HepG2 (cell line): ENCODE measurements at regions not wholly inside any gene's neighbourhood (a gene's known extent, or its start where the extent isn't known, plus 50 kb on each side); places are given as distances from the start of the nearest gene placed in this dataset.

Experiments
- ATAC-seq: fragments of 200-7000 bp; cut with Tn5 transposase; 3 replicates; pipeline ENCODE4 v1.9.1; 2020; ENCODE audit warnings: mild to moderate bottlenecking, moderate library complexity
- BruUV-seq: library from RNA; stranded (reverse); fragments of 400-500 nt; replicated peaks from 2 replicates; lab custom pipeline; 2021; lab: Mats Ljungman, UMichigan
- CTCF ChIA-PET: fragments of 300-600 bp; formaldehyde crosslinking; extraction: SDS; loops from one replicate; lab custom pipeline; 2021; ENCODE audit warnings: low total read pairs, inconsistent platforms, low intra/inter-chr PET ratio; lab: Yijun Ruan, JAX
- POLR2A ChIA-PET: fragments of 350-600 bp; sonication (Branson Sonifier 250); formaldehyde crosslinking; loops from one replicate; lab custom pipeline; 2020; ENCODE audit warnings: antibody characterized with exemption, inconsistent platforms; lab: Yijun Ruan, JAX
- DNase-seq: peaks from one replicate; pipeline ENCODE4 v3.0.0-alpha.2; 2015; ENCODE audit warnings: low spot score
- FAIRE-seq: peaks from 3 replicates; lab custom pipeline; 2011; peaks lifted over from hg19 to GRCh38; lab: Jason Lieb, UNC
- H2AFZ ChIP-seq: one replicate; pipeline ENCODE4 v1.6.1; 2011; ENCODE audit warnings: low read length, inconsistent platforms
- H3K27ac ChIP-seq: fragments of 300-600 bp; 3 replicates; pipeline ENCODE4 v1.8.0; 2011; ENCODE audit warnings: mixed run types, mild to moderate bottlenecking, mixed read lengths, low read length, inconsistent platforms; ENCODE audit not compliant: insufficient read depth; ENCODE audit errors: extremely low read length
- H3K27me3 ChIP-seq, 2 experiments: fragments of 200-600 bp in 1 of 2; 2 replicates in 1 of 2; 3 replicates in 1 of 2; pipeline versions ENCODE4 v1.6.0 to v1.8.0; 2011; ENCODE audit warnings: low read length in 2 of 2, mild to moderate bottlenecking in 2 of 2, moderate library complexity in 2 of 2, inconsistent platforms in 1 of 2; ENCODE audit not compliant: insufficient read depth in 2 of 2, control insufficient read depth in 1 of 2
- H3K36me3 ChIP-seq, 2 experiments: fragments of 200-600 bp in 1 of 2; replicated peaks in 1 of 2; 2 replicates in 1 of 2; 3 replicates in 1 of 2; pipeline versions ENCODE4 v1.5.1 to v1.8.0; 2011; ENCODE audit warnings: low read length in 2 of 2, inconsistent platforms in 1 of 2; ENCODE audit not compliant: insufficient read depth in 2 of 2, control insufficient read depth in 1 of 2
- H3K4me1 ChIP-seq: 2 replicates; pipeline ENCODE4 v1.5.1; 2012; ENCODE audit warnings: low read length, inconsistent platforms; ENCODE audit not compliant: insufficient read depth
- H3K4me2 ChIP-seq: 2 replicates; pipeline ENCODE4 v1.6.0; 2011; ENCODE audit warnings: low read depth, low read length, inconsistent platforms
- H3K4me3 ChIP-seq, 3 experiments: fragments of 200-600 bp in 1 of 3; sonication (generic), shearing (Covaris generic) in 1 of 3; replicated peaks in 1 of 3; 2 replicates each; pipeline ENCODE4 v1.5.1; 2011 to 2016; ENCODE audit warnings: low read length in 3 of 3, inconsistent platforms in 2 of 3, low read depth in 2 of 3, mild to moderate bottlenecking in 2 of 3, control low read depth in 1 of 3, mixed read lengths in 1 of 3; ENCODE audit not compliant: insufficient read depth in 1 of 3
- H3K79me2 ChIP-seq: one replicate; pipeline ENCODE4 v1.6.1; 2011; ENCODE audit warnings: low read length, inconsistent platforms; ENCODE audit not compliant: insufficient read depth
- H3K9ac ChIP-seq: 2 replicates; pipeline ENCODE4 v1.6.0; 2011; ENCODE audit warnings: mild to moderate bottlenecking, low read depth, low read length, inconsistent platforms; ENCODE audit not compliant: insufficient read depth
- H3K9me3 ChIP-seq: 2 replicates; pipeline ENCODE4 v1.5.1; 2012; ENCODE audit warnings: mild to moderate bottlenecking, low read length
- H4K20me1 ChIP-seq: 2 replicates; pipeline ENCODE4 v1.6.0; 2011; ENCODE audit warnings: inconsistent platforms, mild to moderate bottlenecking, low read length, moderate library complexity; ENCODE audit not compliant: insufficient read depth
- AGO2 ChIP-seq: fragments of 200-400 bp; formaldehyde crosslinking; optimal IDR thresholded peaks from 2 replicates; pipeline ENCODE3; 2017; ENCODE audit warnings: mild to moderate bottlenecking, low read depth, low read length, moderate library complexity
- CCDC6 ChIP-seq: sonication (generic); formaldehyde crosslinking; IDR thresholded peaks from 2 replicates; pipeline ENCODE4 v1.8.1; 2022; ENCODE audit warnings: mild to moderate bottlenecking, missing genetic modification reagents, moderate library complexity
- GATAD1 ChIP-seq: IDR thresholded peaks from 2 replicates; pipeline ENCODE4 v1.6.1; 2016; ENCODE audit warnings: missing genetic modification reagents, missing compliant biosample characterization
- GLI4 ChIP-seq: sonication (generic); formaldehyde crosslinking; IDR thresholded peaks from 2 replicates; pipeline ENCODE4 v1.5.1; 2020; ENCODE audit warnings: missing genetic modification reagents, mild to moderate bottlenecking, moderate library complexity, borderline replicate concordance
- GPBP1L1 ChIP-seq: sonication (generic); formaldehyde crosslinking; IDR thresholded peaks from 2 replicates; pipeline ENCODE4 v1.5.0; 2020; ENCODE audit warnings: mild to moderate bottlenecking, missing genetic modification reagents
- IKZF5 ChIP-seq: IDR thresholded peaks from 2 replicates; pipeline ENCODE4 v1.6.1; 2018; ENCODE audit warnings: missing genetic modification reagents, mild to moderate bottlenecking, missing compliant biosample characterization
- MBNL3 ChIP-seq: fragments of 250-450 bp; sonication (Bioruptor Pico); conservative IDR thresholded peaks from 2 replicates; pipeline ENCODE4 v1.8.0; 2022; ENCODE audit warnings: mild to moderate bottlenecking, inconsistent platforms
- NPAS2 ChIP-seq: sonication (generic); formaldehyde crosslinking; IDR thresholded peaks from 2 replicates; pipeline ENCODE4 v1.8.0; 2022; ENCODE audit warnings: mild to moderate bottlenecking, missing genetic modification reagents, borderline replicate concordance
- THAP7 ChIP-seq: sonication (generic); formaldehyde crosslinking; IDR thresholded peaks from 2 replicates; pipeline ENCODE4 v1.8.1; 2023; ENCODE audit warnings: mild to moderate bottlenecking, missing genetic modification reagents
- ZBTB4 ChIP-seq: sonication (generic); formaldehyde crosslinking; IDR thresholded peaks from 2 replicates; pipeline ENCODE4 v1.4.0; 2020; ENCODE audit warnings: missing genetic modification reagents, mild to moderate bottlenecking, borderline replicate concordance
- ZFP91 ChIP-seq: sonication (generic); formaldehyde crosslinking; IDR thresholded peaks from 2 replicates; pipeline ENCODE4 v1.9.0; 2022; ENCODE audit warnings: missing genetic modification reagents, mild to moderate bottlenecking, borderline replicate concordance
- ZMYM2 ChIP-seq: sonication (generic); formaldehyde crosslinking; IDR thresholded peaks from 2 replicates; pipeline ENCODE4 v1.8.0; 2022; ENCODE audit warnings: mild to moderate bottlenecking, missing genetic modification reagents
- ZNF383 ChIP-seq: sonication (generic); formaldehyde crosslinking; IDR thresholded peaks from 2 replicates; pipeline ENCODE4 v1.4.0; 2020; ENCODE audit warnings: missing genetic modification reagents, mild to moderate bottlenecking, borderline replicate concordance
- ZNF44 ChIP-seq: sonication (generic); formaldehyde crosslinking; IDR thresholded peaks from 2 replicates; pipeline ENCODE4 v1.5.1; 2020; ENCODE audit warnings: mild to moderate bottlenecking, missing genetic modification reagents
- ZNF644 ChIP-seq: IDR thresholded peaks from 2 replicates; pipeline ENCODE4 v1.6.1; 2016; ENCODE audit warnings: low read depth
- WGBS: methylation state at CpG from one replicate; pipeline ENCODE4 v1.1.6; 2017; ENCODE audit warnings: low lambda C conversion rate; 5-methylcytosine and 5-hydroxymethylcytosine counted together
- in situ Hi-C: cut with HindIII; loops from 2 replicates; pipeline ENCODE4 v1.10.0; 2017; ENCODE audit warnings: low pct_unique_long_range_greater_than_20kb; ENCODE audit not compliant: extremely low pct_ligation_motif_present
- intact Hi-C: fragments of 100-400 bp; cut with micrococcal nuclease; formaldehyde crosslinking; loops from one replicate; pipeline ENCODE4 v1.10.0; 2022; ENCODE audit not compliant: unreplicated experiment

- DNase-seq (no peak), FAIRE-seq (no peak), ATAC-seq (no peak)
- intact Hi-C loops, result no loop called here
- Histone ChIP-seq H2AFZ (no peak overlapping the region), H3K4me3 (no peak overlapping the region), H3K79me2 (no peaks in the 10 kb centered on the region), H3K9ac (no peak overlapping the region), H3K4me1 (no peaks in the 10 kb centered on the region), H3K27ac (no peak overlapping the region), H3K9me3 (no peaks in the 10 kb centered on the region), H3K27me3 (peaks cover 0 to 7% of the 10 kb centered on the region in 2 experiments; a peak in 1 of 5 replicates), H3K36me3 (no peaks in the 10 kb centered on the region), H3K4me2 (no peak overlapping the region), H4K20me1 (no peaks in the 10 kb centered on the region)
- ChIA-PET POLR2A (no interaction called here), CTCF (no interaction called here)
- no TSS peak for BruUV-seq
- TF ChIP-seq THAP7, result no peak
- TF ChIP-seq ZNF44, result no peak
- TF ChIP-seq GATAD1, result no peak
- TF ChIP-seq MBNL3 (CRISPR knock-in tag), result no peak
- TF ChIP-seq IKZF5 (CRISPR knock-in tag), result no peak
- no peak for TF ChIP-seq AGO2
- no peak for TF ChIP-seq ZFP91 (CRISPR knock-in tag)
- TF ChIP-seq NPAS2 (CRISPR knock-in tag), result no peak
- no peak for TF ChIP-seq ZMYM2
- TF ChIP-seq GLI4 (CRISPR knock-in tag), result no peak
- TF ChIP-seq ZNF644 (CRISPR knock-in tag), result no peak
- no peak for TF ChIP-seq ZNF383
- no peak for TF ChIP-seq GPBP1L1 (CRISPR knock-in tag)
- TF ChIP-seq ZBTB4, result no peak
- TF ChIP-seq CCDC6, result no peak
- in situ Hi-C loops, result no loop called here
- 0% methylated on average over 1 of the region's 1 CpG for WGBS
These were observed 469.4 kb downstream of the CDK5RAP2 start for GRCh38 chr9:120110520-120110919.
